Activated naive CD8-positive, alpha-beta T cell treated with anti-CD3 and anti-CD28 coated beads, Interleukin-2, amount 10 ng/mL, durations not matched to agents 7 days and 5 days (primary cell): ENCODE measurements at regions not wholly inside any gene's neighbourhood (a gene's known extent, or its start where the extent isn't known, plus 50 kb on each side); places are given as distances from the start of the nearest gene placed in this dataset.

Source experiments
- ATAC-seq: fragments of 150-1000 bp; cut with Tn5 transposase; one replicate; pipeline ENCODE4 v1.10.0; 2021; ENCODE audit warnings: low read depth, moderate library complexity
- POLR2A ChIA-PET: fragments of 350-600 bp; sonication (Branson Sonifier 250); formaldehyde crosslinking; loops from one replicate; lab custom pipeline; 2021; ENCODE audit warnings: antibody characterized with exemption; lab: Charles Lee
- DNase-seq: peaks from one replicate; pipeline ENCODE4 v3.0.0; 2021
- H3K27ac Mint-ChIP-seq: one replicate; pipeline ENCODE4 v1.8.0; 2022; ENCODE audit warnings: mild to moderate bottlenecking, mixed read lengths
- H3K27me3 Mint-ChIP-seq: one replicate; pipeline ENCODE4 v1.8.0; 2022; ENCODE audit warnings: mild to moderate bottlenecking, moderate library complexity, mixed read lengths
- H3K36me3 Mint-ChIP-seq: one replicate; pipeline ENCODE4 v1.8.0; 2021; ENCODE audit warnings: mild to moderate bottlenecking, mixed read lengths
- H3K4me1 Mint-ChIP-seq: one replicate; pipeline ENCODE4 v1.8.0; 2021; ENCODE audit warnings: mixed read lengths
- H3K4me3 Mint-ChIP-seq: one replicate; pipeline ENCODE4 v1.8.0; 2022; ENCODE audit warnings: mild to moderate bottlenecking, moderate library complexity, mixed read lengths
- H3K9me3 Mint-ChIP-seq: one replicate; pipeline ENCODE4 v1.8.0; 2021; ENCODE audit warnings: mixed read lengths

GRCh38 chr18:46312221-46312620 is 208.0 kb downstream of the HAUS1 start:
- no peak for ATAC-seq
- no peak overlapping the region for H3K4me3 Mint-ChIP-seq
- H3K9me3 Mint-ChIP-seq = peaks cover 3% of the 10 kb centered on the region
- H3K4me1 Mint-ChIP-seq = no peaks in the 10 kb centered on the region
- peaks cover 10% of the 10 kb centered on the region for H3K27me3 Mint-ChIP-seq
- no peak overlapping the region for H3K27ac Mint-ChIP-seq
- H3K36me3 Mint-ChIP-seq = peaks cover 2% of the 10 kb centered on the region
- POLR2A ChIA-PET = no interaction called here
- DNase-seq = no peak

- no peak overlapping the region for H3K27ac Mint-ChIP-seq
- no peaks in the 10 kb centered on the region for H3K36me3 Mint-ChIP-seq
- peaks cover 3% of the 10 kb centered on the region for H3K27me3 Mint-ChIP-seq
- no peak for ATAC-seq
- H3K4me3 Mint-ChIP-seq = no peak overlapping the region
- no peaks in the 10 kb centered on the region for H3K4me1 Mint-ChIP-seq
- POLR2A ChIA-PET = no interaction called here
- no peaks in the 10 kb centered on the region for H3K9me3 Mint-ChIP-seq
- DNase-seq = no peak
Measured at GRCh38 chr18:46313521-46313920, 209.3 kb downstream of the HAUS1 start.

- no peaks in the 10 kb centered on the region for H3K36me3 Mint-ChIP-seq
- no peaks in the 10 kb centered on the region for H3K9me3 Mint-ChIP-seq
- H3K27me3 Mint-ChIP-seq = peaks cover 3% of the 10 kb centered on the region
- no peaks in the 10 kb centered on the region for H3K4me1 Mint-ChIP-seq
- DNase-seq (no peak), ATAC-seq (no peak)
- no peak overlapping the region for H3K4me3 Mint-ChIP-seq
- POLR2A ChIA-PET = no interaction called here
- no peak overlapping the region for H3K27ac Mint-ChIP-seq
Measured at GRCh38 chr18:46314011-46314410, 209.8 kb downstream of the HAUS1 start.

GRCh38 chr18:46315161-46315560 is 211.0 kb downstream of the HAUS1 start:
- POLR2A ChIA-PET = no interaction called here
- H3K27ac Mint-ChIP-seq = no peak overlapping the region
- H3K4me1 Mint-ChIP-seq = no peaks in the 10 kb centered on the region
- no peaks in the 10 kb centered on the region for H3K36me3 Mint-ChIP-seq
- ATAC-seq (no peak), DNase-seq (no peak)
- peaks cover 5% of the 10 kb centered on the region for H3K27me3 Mint-ChIP-seq
- H3K9me3 Mint-ChIP-seq = no peaks in the 10 kb centered on the region
- no peak overlapping the region for H3K4me3 Mint-ChIP-seq

- Mint-ChIP-seq H3K4me1 (peaks cover 4% of the 10 kb centered on the region), H3K36me3 (no peaks in the 10 kb centered on the region), H3K4me3 (no peak overlapping the region), H3K9me3 (no peaks in the 10 kb centered on the region), H3K27me3 (peaks cover 5% of the 10 kb centered on the region), H3K27ac (no peak overlapping the region)
- no peak for DNase-seq
- no peak for ATAC-seq
- POLR2A ChIA-PET = no interaction called here
Measured at GRCh38 chr18:46318356-46318755, 214.2 kb downstream of the HAUS1 start.

- H3K4me1 Mint-ChIP-seq = peaks cover 6% of the 10 kb centered on the region
Measured at GRCh38 chr18:46319783-46320182, 215.6 kb downstream of the HAUS1 start.

GRCh38 chr18:46320297-46320696 is 216.1 kb downstream of the HAUS1 start:
- POLR2A ChIA-PET = no interaction called here
- no peak for ATAC-seq
- Mint-ChIP-seq H3K4me1 (peaks cover 6% of the 10 kb centered on the region), H3K36me3 (no peaks in the 10 kb centered on the region), H3K27me3 (peaks cover 5% of the 10 kb centered on the region), H3K9me3 (no peaks in the 10 kb centered on the region), H3K27ac (no peak overlapping the region), H3K4me3 (no peak overlapping the region)
- DNase-seq = no peak

More at GRCh38 chr18:46319783-46320182, 215.6 kb downstream of the HAUS1 start:
- H3K27ac Mint-ChIP-seq = no peak overlapping the region
- H3K9me3 Mint-ChIP-seq = no peaks in the 10 kb centered on the region
- POLR2A ChIA-PET = no interaction called here
- H3K4me3 Mint-ChIP-seq = no peak overlapping the region
- DNase-seq = no peak
- no peak for ATAC-seq
- no peaks in the 10 kb centered on the region for H3K36me3 Mint-ChIP-seq
- peaks cover 5% of the 10 kb centered on the region for H3K27me3 Mint-ChIP-seq

GRCh38 chr18:46320928-46321711 is 216.9 kb downstream of the HAUS1 start:
- H3K9me3 Mint-ChIP-seq = no peaks in the 10 kb centered on the region
- no peak overlapping the region for H3K4me3 Mint-ChIP-seq
- ATAC-seq (no peak), DNase-seq (no peak)
- H3K4me1 Mint-ChIP-seq = peaks cover 6% of the 10 kb centered on the region
- H3K36me3 Mint-ChIP-seq = no peaks in the 10 kb centered on the region
- POLR2A ChIA-PET = interaction anchor here (0.6 kb wide), 1 partner anchor 54 kb away, joined by 3 read pairs; no protein-coding TSS in a partner anchor
- H3K27ac Mint-ChIP-seq = no peak overlapping the region
- peaks cover 5% of the 10 kb centered on the region for H3K27me3 Mint-ChIP-seq

- Mint-ChIP-seq H3K4me3 (no peak overlapping the region), H3K27me3 (peaks cover 5% of the 10 kb centered on the region), H3K4me1 (peaks cover 6% of the 10 kb centered on the region), H3K27ac (no peak overlapping the region), H3K36me3 (no peaks in the 10 kb centered on the region), H3K9me3 (no peaks in the 10 kb centered on the region)
- POLR2A ChIA-PET = no interaction called here
- DNase-seq (no peak), ATAC-seq (no peak)
Measured at GRCh38 chr18:46321955-46322354, 217.8 kb downstream of the HAUS1 start.

GRCh38 chr18:46322411-46322891 is 218.3 kb downstream of the HAUS1 start:
- ATAC-seq (no peak), DNase-seq (no peak)
- Mint-ChIP-seq H3K4me1 (peaks cover 6% of the 10 kb centered on the region), H3K27ac (no peak overlapping the region), H3K9me3 (no peaks in the 10 kb centered on the region), H3K27me3 (peaks cover 5% of the 10 kb centered on the region), H3K36me3 (no peaks in the 10 kb centered on the region), H3K4me3 (no peak overlapping the region)
- POLR2A ChIA-PET = no interaction called here

GRCh38 chr18:46322941-46323340 is 218.8 kb downstream of the HAUS1 start:
- POLR2A ChIA-PET = no interaction called here
- no peak for ATAC-seq
- no peaks in the 10 kb centered on the region for H3K9me3 Mint-ChIP-seq
- no peak overlapping the region for H3K27ac Mint-ChIP-seq
- no peaks in the 10 kb centered on the region for H3K36me3 Mint-ChIP-seq
- no peak for DNase-seq
- peaks cover 6% of the 10 kb centered on the region for H3K4me1 Mint-ChIP-seq
- H3K27me3 Mint-ChIP-seq = peaks cover 1% of the 10 kb centered on the region
- no peak overlapping the region for H3K4me3 Mint-ChIP-seq

- H3K4me3 Mint-ChIP-seq = no peak overlapping the region
- H3K27ac Mint-ChIP-seq = no peak overlapping the region
- H3K4me1 Mint-ChIP-seq = peaks cover 6% of the 10 kb centered on the region
- H3K9me3 Mint-ChIP-seq = no peaks in the 10 kb centered on the region
- DNase-seq = no peak
- ATAC-seq = peak; percentile 36
- H3K36me3 Mint-ChIP-seq = no peaks in the 10 kb centered on the region
- peaks cover 7% of the 10 kb centered on the region for H3K27me3 Mint-ChIP-seq
- POLR2A ChIA-PET = interaction anchor here (1.4 kb wide), 1 partner anchor 10 kb away, joined by 3 read pairs; a partner anchor contains a TSS
Measured at GRCh38 chr18:46324087-46324955, 220.1 kb downstream of the HAUS1 start.

- ATAC-seq = no peak
- peak overlapping the region; percentile 60 for H3K27ac Mint-ChIP-seq
- H3K36me3 Mint-ChIP-seq = no peaks in the 10 kb centered on the region
- H3K4me1 Mint-ChIP-seq = peaks cover 6% of the 10 kb centered on the region
- POLR2A ChIA-PET = no interaction called here
- H3K27me3 Mint-ChIP-seq = peaks cover 20% of the 10 kb centered on the region
- DNase-seq = no peak
- no peaks in the 10 kb centered on the region for H3K9me3 Mint-ChIP-seq
- H3K4me3 Mint-ChIP-seq = no peak overlapping the region
Measured at GRCh38 chr18:46325895-46326294, 221.7 kb downstream of the HAUS1 start.
